GM18517 (cell line): ENCODE measurements at regions not wholly inside any gene's neighbourhood (a gene's known extent, or its start where the extent isn't known, plus 50 kb on each side); places are given as distances from the start of the nearest gene placed in this dataset.

Experiments
- ATAC-seq: cut with Tn5 transposase; IDR thresholded peaks from one replicate; pipeline ENCODE4 v1.9.1; 2021; ENCODE audit warnings: mild to moderate bottlenecking, moderate library complexity; ENCODE audit not compliant: unreplicated experiment

DNA sequence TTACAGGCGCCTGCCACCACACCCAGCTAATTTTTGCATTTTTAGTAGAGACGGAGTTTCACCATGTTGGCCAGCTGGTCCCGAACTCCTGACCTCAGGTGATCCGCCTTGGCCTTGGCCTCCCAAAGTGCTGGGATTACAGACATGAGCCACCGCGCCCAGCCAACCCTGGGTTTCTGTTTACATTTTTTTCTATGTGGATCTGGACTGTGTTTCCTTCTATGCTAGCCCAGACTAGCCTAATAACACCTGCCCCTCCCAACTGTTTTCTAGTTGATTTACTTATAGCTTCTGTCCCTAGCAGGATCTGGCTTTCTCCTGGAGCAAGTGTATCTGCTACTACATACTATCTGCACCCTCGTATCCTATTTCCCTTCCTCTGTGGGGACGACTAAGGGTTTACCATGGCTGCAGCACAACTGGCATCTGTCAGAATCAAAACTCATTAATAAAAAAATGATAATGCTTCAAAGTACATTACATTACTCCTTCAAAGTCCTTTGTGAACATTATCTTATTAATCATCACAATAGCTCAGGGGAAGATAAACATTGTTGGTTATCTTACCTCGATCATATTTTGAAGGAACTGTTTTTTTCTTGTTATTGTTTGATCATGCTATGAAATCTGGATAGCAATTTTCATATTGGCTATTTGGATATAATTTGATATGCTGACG, 228.3 kb downstream of the KLF5 start:
- no peak for ATAC-seq

DNA sequence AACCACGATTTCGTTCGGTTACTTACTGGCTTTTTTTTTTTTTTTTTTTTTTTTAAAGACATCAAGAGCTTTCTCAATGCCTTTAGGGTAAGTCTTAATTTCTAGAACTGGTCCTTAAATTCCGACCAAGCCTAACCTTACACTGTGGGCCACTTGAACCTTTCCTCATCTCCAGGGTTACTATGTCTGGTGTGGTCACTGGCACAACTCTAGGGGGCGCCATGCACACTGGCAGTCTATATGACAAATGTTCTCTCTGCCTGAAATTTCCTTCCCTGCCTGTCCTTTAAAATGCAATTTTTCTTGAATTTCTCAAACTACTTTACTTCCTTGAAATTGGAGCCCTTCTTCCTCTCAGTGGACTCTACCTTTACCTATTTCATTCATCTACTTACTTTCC, 227.4 kb downstream of the KLF5 start:
- no peak for ATAC-seq

DNA sequence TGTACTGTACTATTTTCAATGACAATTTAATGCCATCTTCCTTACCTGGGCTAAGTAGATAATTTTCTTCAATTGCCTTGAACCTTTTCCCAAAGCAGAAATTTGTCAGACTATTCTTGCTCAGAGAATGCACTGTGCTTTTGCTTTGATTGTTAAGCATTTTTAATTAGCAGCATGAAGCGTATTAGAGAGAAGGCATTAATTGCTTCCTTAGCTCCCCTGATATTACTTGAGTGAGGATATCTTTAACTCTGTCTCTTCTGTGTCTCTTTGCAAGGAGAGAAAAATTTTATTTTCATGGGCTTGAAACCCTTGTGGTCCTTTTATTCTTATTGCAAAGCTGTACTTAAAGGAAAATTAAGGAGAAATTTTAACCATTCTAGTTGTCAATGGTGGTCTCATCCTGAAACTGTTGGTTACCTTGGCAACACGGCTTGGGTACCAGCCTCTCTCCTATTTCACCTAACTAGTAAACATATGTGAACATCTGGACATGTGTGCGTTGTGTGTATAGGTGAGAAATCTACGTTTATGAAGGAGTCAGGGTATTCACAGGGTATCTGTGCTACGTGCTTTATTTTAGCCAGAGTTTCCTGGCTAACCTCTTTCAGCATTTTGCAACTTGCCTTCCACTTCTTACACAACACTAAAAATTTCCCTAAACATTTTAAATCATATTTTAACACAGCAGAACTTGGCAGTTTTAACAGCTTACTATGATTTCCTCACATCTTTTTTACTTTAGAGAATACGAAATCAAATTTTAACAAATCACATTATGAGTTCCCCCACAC, 225.5 kb downstream of the KLF5 start:
- no peak for ATAC-seq

DNA sequence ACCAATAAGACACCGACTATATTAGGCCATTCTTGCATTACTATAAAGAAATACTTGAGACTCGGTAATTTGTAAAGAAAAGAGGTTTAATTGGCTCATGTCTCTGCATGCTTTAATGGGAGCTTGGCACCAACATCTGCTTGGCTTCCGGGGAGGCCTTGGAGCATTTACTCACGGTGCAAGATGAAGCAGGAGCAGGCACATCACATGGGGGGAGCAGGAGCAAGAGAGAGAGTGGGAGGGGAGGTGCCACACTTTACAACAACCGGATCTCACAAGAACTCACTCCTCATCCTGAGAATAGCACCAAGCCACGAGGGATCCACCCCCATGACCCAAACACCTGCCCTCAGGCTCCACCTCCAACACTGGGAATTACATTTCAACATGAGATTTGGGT, 224.8 kb downstream of the KLF5 start:
- ATAC-seq: no peak

DNA sequence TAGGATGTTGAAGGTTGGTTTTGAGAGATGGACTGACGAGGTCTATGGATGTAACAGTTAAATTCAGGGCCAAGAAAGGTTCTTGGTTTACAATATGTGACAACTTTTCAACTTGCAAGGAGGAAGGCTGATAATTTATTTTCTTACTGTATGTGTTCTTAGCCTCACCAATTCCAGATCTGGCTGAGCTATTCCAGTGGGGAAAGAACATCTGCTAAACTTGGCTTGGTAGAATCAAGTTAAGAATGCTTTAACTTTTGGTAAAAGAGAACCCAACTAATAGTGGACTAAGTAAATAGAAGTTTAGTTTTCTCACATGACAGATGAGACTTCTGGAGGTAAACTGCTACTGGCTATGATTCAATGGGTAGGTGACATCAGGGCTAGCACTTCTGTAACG, 222.9 kb downstream of the KLF5 start:
- ATAC-seq: no peak

DNA sequence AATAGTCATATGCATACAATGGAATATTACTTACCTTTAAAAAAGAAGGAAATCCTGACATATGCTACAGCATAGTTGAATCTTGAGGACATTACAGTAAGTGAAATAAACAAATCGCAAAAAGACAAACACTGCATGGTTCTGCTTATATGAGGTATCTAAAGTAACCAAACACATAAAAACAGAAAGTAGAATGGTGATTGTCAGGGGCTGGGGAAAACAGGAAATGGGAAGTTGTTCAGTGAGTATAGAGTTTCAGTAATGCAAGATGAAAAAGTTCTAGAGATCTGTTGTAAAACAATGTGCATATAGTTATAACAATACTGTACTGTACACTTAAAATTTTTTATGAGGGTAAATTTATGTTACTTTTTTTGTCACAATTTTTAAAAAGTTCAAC, 219.4 kb downstream of the KLF5 start:
- no peak for ATAC-seq

DNA sequence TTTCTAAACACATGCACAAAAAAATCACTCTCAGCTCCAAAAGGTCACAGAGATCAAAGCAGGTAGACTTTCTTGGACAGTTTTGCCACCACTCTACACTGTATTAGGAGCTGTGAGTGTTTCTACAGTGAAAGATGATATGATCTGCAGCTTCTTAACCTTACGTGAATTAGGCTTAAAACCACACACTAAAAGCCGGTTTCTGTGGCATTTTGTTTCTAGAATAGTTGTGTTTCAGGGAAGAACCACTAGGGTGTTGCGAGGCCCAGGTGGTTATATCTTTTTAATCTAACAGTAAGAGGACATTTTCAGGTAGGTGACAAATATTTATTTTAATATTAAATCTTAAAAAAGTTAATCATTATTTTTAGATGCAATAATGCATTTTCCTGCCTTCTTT, 216.4 kb downstream of the KLF5 start:
- no peak for ATAC-seq

DNA sequence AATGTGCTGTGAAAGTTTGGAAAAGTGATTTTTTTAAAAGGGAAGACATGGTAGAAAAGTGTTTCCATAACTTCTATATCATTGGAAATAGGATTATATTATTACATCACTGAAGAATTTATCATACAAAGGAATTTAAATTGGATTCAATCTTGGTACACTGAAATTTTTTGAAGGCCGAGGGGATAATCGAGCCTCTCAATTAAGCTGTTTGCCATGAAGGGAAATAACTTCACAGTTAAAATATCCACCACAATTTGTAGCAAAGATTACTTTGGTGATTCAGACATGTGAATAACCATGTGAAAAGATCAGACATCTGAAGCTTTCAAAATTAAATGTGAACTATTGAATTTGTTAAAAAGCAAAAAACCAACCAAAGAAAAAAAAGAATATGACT, 215.3 kb downstream of the KLF5 start:
- ATAC-seq: no peak

DNA sequence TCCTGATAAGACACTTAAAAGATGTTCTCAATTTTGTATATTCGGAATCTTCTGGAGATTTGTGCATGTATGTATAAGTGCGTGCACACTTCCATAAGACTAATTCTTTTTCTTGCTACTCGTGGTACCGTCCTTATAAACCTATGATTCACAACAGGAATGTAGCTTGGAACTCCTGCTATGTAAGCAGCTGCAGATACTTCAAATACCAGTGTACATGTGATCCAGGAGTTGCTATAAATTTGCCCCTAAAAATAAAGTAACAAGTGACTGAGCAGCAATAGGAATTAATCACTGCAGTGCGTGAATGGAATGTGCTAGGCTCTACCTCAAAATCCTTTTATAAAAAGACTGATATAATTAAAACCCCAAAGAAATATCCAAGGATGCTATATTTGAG, 214.9 kb downstream of the KLF5 start:
- ATAC-seq: no peak

DNA sequence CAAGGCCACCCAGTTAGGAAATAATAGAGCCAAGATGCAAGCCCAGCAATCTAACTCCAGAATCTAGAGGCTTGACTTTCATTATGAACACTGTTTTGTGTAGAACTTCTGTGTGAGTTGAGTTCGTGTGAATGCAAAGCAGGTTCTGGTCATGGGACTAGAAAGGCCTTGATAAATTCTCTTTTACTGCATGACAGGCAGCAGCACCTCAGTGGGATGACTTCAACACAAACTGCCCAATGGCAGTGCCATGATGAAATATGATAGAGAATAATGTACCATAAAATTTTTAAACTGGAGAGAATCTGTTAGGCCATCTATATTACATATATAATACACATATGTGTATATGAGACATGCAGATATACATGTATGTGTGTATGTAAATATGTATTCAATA, 214.5 kb downstream of the KLF5 start:
- ATAC-seq: no peak

DNA sequence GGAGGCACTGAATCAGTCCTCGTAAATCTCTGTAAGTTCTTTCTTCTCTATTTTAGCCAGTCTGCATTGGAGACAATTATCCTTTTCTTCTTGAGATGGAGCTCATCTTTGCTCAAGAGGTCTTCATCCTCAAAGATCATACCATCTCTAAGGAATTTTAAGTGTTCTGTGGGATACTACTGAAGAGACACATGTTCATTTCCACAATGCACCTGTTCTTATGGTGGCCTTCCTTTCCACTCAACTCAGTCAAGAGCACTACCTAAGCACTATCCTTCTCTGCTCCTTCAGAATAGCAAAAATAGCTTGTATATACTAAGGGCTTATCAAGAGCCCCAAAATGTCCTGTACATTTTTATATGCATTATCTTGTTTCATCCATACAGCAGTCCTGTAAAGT, 214.0 kb downstream of the KLF5 start:
- ATAC-seq: no peak

DNA sequence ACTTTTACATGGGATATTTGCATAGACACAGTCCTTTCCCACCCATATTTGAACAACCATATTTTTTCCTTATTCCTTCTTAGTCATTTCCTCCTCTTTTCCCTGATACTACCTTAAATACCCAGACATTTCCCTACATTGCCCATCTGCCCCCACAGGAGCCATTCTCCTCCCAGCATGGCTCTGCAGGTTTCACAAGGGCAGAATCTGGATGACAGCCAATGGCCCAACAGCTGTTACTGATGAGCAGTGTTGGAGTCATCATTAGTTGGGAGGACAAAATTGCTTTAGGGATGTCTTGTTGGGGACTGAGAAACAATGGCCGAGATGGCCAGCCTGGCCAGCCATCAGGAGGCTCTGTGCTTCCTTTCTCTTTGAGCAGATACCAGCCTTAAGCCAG, 209.5 kb downstream of the KLF5 start:
- ATAC-seq: no peak

DNA sequence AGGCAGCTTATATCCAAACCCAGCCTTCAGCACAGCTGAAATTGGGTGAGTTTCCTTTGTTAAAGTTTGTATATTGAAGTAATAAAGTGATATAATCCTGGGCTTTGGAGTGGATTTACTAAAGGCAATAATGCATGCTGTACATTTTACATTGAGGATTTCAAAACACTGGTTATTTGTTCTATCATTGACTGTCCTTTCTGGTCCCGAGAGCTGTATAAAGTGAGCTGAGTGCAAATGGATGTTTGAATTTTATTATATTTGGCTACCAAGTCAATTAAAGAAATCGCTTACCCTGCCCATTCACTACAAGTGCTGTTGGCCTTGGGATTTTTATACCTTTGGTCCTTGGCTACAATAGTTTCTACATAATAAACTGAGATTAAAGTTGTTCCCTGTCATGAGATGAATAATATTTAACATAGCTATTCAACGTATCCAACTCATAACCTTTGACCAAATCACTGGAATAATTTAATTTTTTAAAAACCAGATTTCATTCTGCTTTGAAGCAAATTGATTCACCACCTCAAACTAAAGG, 207.9 kb downstream of the KLF5 start:
- no peak for ATAC-seq

DNA sequence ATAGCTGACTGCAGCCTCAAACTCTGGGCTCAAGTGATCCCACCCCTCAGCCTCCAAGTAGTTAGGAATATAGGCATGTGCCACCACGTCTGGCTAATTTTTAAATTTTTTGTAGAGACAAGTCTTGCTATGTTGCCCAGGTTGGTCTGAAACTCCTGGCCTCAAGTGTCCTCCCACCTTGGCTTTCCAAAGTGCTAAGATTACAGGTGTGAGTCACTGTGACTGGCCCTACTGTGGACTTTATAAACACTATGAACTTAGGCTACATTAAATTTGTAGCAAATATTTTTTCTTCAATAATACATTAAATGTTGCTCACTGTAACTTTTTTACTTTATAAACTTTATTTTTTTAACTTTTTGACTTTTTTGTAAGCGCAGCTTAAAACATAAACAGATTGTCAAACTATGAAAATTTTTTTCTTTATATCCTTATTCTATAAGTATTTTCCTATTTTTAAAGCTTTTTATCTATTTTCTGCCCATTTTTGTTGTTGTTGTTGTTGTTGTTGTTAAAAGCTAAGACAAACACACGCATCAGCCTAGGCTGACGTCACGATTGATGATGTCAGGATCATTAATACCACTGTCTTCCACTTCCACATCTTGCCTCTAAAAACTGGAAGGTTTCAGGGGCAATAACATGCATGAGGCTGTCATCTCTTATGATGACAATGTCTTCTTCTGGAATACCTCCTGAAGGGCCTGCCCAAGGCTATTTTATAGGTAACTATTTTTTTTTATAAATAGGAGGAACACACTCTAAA, 204.2 kb downstream of the KLF5 start:
- no peak for ATAC-seq

DNA sequence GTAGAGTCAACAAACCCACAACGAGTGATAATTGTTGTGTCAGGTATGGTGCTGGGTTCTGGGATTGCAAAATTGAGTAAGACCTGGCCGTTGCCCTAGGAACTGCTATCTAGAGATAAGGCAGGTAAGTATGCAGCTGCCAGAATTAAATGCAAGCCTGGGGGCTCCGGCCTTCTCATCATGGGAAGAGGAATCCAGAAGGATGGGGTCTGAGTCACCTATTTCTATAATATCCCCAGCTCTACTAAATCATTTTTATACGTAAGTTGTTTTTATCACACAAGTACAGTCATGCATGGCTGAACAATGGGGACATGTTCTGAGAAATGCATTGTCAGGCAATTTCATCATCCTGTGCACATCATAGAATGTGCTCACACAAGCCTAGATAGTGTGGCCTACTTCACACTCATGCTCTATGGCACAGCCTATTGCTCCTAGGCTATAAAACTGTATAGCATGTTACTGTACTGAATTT, 203.0 kb downstream of the KLF5 start:
- no peak for ATAC-seq

DNA sequence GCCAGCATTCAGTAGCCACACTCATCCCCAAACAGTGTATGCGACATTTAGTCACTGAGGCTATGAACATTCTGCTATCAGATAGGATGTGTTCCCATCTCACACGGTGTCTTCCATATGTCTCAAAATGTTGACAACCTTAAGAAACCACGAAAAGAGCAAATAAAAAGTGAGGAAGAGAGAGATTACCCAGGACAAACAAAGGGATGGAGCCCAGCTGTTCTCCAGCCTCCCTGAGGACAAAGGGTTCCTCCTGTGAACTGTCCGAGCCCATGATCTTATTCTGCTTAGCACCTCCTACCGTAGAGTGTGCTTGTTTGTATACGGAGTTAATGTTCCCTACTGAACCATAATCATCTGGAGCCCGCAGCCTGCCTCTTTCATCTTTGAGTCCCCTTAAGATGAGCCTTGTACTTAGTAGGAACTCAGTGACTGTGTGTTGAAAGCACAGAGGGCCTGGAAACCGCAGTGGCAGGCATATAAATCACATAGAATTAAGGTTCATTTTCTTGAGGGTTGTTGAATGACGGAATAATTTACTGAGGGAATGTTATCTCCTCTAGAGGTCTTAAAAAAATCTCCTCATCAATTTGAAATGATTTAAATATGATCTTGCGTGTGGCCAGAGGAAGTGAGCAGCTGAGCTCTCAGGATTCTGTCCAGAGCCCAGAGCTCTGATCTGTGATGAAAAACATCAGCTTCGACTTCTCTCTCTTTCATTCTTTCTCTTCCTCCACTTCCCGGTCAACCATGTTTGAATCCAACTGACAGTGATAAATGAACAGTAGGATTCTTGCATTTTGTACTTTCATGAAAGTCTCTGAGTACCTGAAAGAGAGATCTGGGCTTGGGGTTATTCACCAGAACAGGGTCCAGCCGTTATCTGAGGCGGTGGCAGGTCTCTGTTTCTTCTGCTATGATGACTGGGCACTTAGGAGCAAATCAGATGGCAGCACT, 200.5 kb downstream of the KLF5 start:
- ATAC-seq: no peak

DNA sequence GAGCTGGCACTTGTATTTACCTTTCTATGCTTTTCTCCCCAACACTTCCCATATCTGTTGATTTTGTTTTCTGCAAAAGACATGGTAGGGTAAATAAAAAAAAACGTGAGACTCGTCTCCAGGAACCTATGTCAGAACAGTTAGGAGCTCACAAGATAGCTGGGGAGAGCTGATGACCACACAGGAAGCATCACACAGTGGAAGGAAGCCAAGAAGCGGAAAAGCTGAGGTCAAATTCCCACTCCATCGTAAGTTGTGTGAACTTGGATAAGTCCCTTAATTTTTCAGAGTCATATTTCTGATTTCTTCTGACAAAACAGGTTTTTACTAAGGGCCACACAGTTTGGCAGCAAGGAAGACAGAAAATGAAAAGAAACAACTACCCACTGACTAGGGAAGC, 199.6 kb downstream of the KLF5 start:
- ATAC-seq: no peak

DNA sequence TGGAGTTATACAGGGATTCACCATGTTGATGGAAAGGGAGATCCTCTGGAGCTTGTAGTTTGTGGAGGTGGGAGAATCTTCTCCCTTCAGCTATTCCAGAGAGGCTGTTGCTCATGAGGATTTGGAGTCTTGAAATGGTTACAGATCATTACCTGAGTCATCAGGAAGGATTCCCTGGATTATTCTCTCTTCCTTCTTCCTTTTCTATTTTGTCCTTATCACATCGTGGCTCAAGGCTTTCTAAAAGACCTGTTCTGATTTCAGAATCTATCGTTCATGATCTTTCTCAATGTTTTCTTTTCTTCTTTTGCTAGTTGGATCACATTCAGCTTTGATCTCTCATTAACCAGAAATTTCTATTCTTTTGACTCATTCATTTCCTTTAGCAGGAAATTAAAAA, 196.0 kb downstream of the KLF5 start:
- ATAC-seq: no peak

DNA sequence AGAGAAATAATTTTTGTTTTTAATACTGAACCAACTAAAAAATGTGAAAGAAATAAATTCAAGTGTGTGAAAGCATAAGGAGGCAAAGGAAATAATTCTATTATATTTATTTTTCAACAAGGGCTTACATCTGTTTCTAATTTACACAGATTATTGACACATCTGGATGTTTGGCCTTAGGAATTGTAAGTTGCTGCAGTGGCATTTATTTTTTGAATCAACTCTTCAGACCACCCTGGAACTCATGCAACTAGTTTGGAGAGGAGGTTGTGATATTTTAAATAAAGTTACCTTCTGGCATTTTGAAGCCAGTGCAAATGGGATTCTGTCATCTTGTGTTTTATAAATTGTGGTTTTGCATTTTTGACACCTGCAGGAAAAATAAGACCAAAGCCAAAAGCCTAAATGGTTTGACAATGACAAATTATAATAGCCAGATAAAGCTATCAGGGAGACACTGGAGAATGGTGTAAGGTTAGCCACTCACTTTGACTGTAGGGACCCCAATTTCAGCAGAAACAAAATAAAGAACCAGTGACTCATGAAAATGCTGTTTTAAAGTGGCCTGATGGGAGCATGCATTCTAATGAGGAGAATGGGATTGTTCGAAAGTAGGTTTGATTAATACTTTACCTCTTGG, 192.9 kb downstream of the KLF5 start:
- no peak for ATAC-seq

DNA sequence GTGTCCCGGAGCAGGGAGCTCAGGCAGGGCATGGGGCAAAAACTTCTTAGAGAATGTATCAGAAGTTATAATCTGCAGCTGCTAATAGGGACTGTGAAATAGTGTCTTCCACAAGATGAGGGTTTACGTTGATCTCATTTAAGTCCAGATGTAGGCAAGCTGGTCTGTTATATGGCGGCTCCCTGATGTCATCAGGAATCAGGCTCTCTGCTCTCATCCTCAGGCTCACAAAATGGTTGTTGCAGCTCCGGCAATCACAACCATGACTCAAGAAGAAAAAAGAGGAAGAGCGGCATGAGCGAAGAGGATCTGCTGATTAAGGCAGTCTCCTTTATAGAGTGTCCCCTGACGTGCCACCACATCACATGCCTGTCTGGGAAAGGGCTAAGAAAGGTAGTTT, 191.3 kb downstream of the KLF5 start:
- no peak for ATAC-seq
